Heart right ventricle (tissue), 16 donors: ENCODE measurements at regions not wholly inside any gene's neighbourhood (a gene's known extent, or its start where the extent isn't known, plus 50 kb on each side); places are given as distances from the start of the nearest gene placed in this dataset.

Source experiments
- ATAC-seq, 8 donors: fragments of 200-7000 bp; cut with Tn5 transposase; one replicate each; pipeline ENCODE4 v1.9.1; 2020; ENCODE audit warnings: mild to moderate bottlenecking in 8 of 8, moderate library complexity in 8 of 8, moderate number of reproducible peaks in 1 of 8
- DNase-seq, 2 donors: peaks; one replicate each; pipeline ENCODE4 v3.0.0-alpha.2; 2020
- H3K27ac ChIP-seq, 10 donors: fragments of 200-600 bp; sonication (generic) in 2 of 10; one replicate each; pipeline versions ENCODE4 v1.5.0 to v1.8.0; 2020 to 2022; ENCODE audit warnings: mild to moderate bottlenecking in 3 of 10
- H3K27me3 ChIP-seq, 7 donors: fragments of 200-600 bp; one replicate each; pipeline ENCODE4 v1.8.0; 2021 to 2022; ENCODE audit warnings: mild to moderate bottlenecking in 2 of 7
- H3K36me3 ChIP-seq, 9 donors: fragments of 200-600 bp; sonication (generic) in 1 of 9; one replicate each; pipeline versions ENCODE4 v1.5.0 to v1.8.0; 2020 to 2022; ENCODE audit warnings: mild to moderate bottlenecking in 2 of 9
- H3K4me1 ChIP-seq, 9 donors: fragments of 200-600 bp; sonication (generic) in 1 of 9; one replicate each; pipeline versions ENCODE4 v1.5.0 to v1.8.0; 2020 to 2022; ENCODE audit warnings: mild to moderate bottlenecking in 4 of 9
- H3K4me3 ChIP-seq, 10 donors: fragments of 200-600 bp; sonication (generic) in 2 of 10; one replicate each; pipeline versions ENCODE4 v1.5.0 to v1.8.0; 2020 to 2022; ENCODE audit warnings: mild to moderate bottlenecking in 7 of 10, moderate library complexity in 2 of 10
- H3K9me3 ChIP-seq, 11 donors: fragments of 200-600 bp in 10 of 11; sonication (generic) in 2 of 11; one replicate each; pipeline versions ENCODE4 v1.5.0 to v1.8.0; 2013 to 2022; ENCODE audit warnings: mild to moderate bottlenecking in 2 of 11, control low read depth in 1 of 11, moderate library complexity in 1 of 11
- CTCF ChIP-seq, 9 donors: fragments of 200-600 bp; sonication (generic) in 2 of 9; IDR thresholded peaks; one replicate each; pipeline versions ENCODE4 v1.5.0 to v1.8.0; 2021 to 2022; ENCODE audit warnings: antibody characterized with exemption in 9 of 9, mild to moderate bottlenecking in 5 of 9, moderate library complexity in 1 of 9
- WGBS, 2 donors: extraction: QIAGEN DNeasy Blood & Tissue Kit; methylation state at CpG; one replicate each; pipeline ENCODE4 v1.1.7; 2013; ENCODE audit warnings: inconsistent platforms in 1 of 2; 5-methylcytosine and 5-hydroxymethylcytosine counted together
- intact Hi-C, 10 donors: fragments of 100-400 bp; cut with DNase I; formaldehyde crosslinking; loops; one replicate each; pipeline versions ENCODE4 v1.11.1 to v1.14.2; 2022
- donor health status: Arrhythmogenic right ventricular cardiomyopathy.
- donor health status: ischemic (EF 13 %, LVEDD 7.1; RV severe dilation, severe dysfunction).
- donor health status: healthy with polysubstance abuse.
- donor health status: DM: no; HTN: yes; CAD: no.
- donor health status: DM: no; HTN: no; CAD: no.
- donor health status: ischemic (EF 25% LVEDD 6.9; RV normal size, moderate dysfunction).
- donor health status: ischemic (EF 25% LVEDD 5.7; RV mildly dilated, moderate dysfunction).
- donor health status: healthy.
- donor health status: DM: yes; HTN: yes; CAD: no.
- donor health status: Ischemic cardiomyopathy.
- donor health status: ischemic (EF 35%, LVEDD 5.7; RV mildly dilated, moderate dysfunction).
- donor health status: nonischemic (EF 11% LVEDD 7.7; RV severe dilation, severe dysfunction).
- donor health status: DM: yes; HTN: yes; CAD: no.
- donor health status: PGD.
- donor health status: ischemic (EF 29% LVEDD 5.4; RV normal size, mild dysfunction).
- donor health status: nonischemic (EF 23%, LVEDD 6.1; RV moderate dilation, normal function).

- intact Hi-C loops: no loop called here
- Histone ChIP-seq H3K36me3 (no peaks in the 10 kb centered on the region), H3K4me1 (no peaks in the 10 kb centered on the region), H3K4me3 (no peak overlapping the region), H3K27me3 (no peaks in the 10 kb centered on the region), H3K9me3 (peaks cover 0 to 4% (median 0%) of the 10 kb centered on the region in 11 donors), H3K27ac (no peak overlapping the region)
- no peak for TF ChIP-seq CTCF (IDR thresholded peaks at IDR 0.05)
- 88% methylated on average over 15 of the region's 15 CpGs for WGBS, 2 donors
- DNase-seq (no peak), ATAC-seq (no peak)
Measured at GRCh38 chr5:125612181-125612721, 811.0 kb upstream of the GRAMD2B start.

GRCh38 chr5:125612776-125613175 is 810.4 kb upstream of the GRAMD2B start:
- no peak for DNase-seq
- Histone ChIP-seq H3K36me3 (no peaks in the 10 kb centered on the region), H3K27me3 (no peaks in the 10 kb centered on the region), H3K4me3 (no peak overlapping the region), H3K4me1 (no peaks in the 10 kb centered on the region), H3K9me3 (peaks cover 0 to 4% (median 0%) of the 10 kb centered on the region in 11 donors), H3K27ac (no peak overlapping the region)
- TF ChIP-seq CTCF (IDR thresholded peaks at IDR 0.05): no peak
- ATAC-seq: peak in 3 of 8 donors; percentile 27 to 63 (median 33)
- intact Hi-C loops: no loop called here

- DNase-seq (no peak), ATAC-seq (no peak)
- Histone ChIP-seq H3K27me3 (no peaks in the 10 kb centered on the region), H3K27ac (no peak overlapping the region), H3K4me1 (no peaks in the 10 kb centered on the region), H3K4me3 (no peak overlapping the region), H3K9me3 (peaks cover 0 to 6% (median 0%) of the 10 kb centered on the region in 11 donors), H3K36me3 (no peaks in the 10 kb centered on the region)
- 91 to 100% methylated on average over 1 of the region's 1 CpG for WGBS, 2 donors
- intact Hi-C loops: no loop called here
- no peak for TF ChIP-seq CTCF (IDR thresholded peaks at IDR 0.05)
Measured at GRCh38 chr5:125630237-125630636, 793.0 kb upstream of the GRAMD2B start.

GRCh38 chr5:125633523-125633922 is 789.7 kb upstream of the GRAMD2B start:
- Histone ChIP-seq H3K4me3 (no peak overlapping the region), H3K27ac (no peak overlapping the region), H3K27me3 (no peaks in the 10 kb centered on the region), H3K4me1 (no peaks in the 10 kb centered on the region), H3K36me3 (no peaks in the 10 kb centered on the region), H3K9me3 (no peaks in the 10 kb centered on the region)
- ATAC-seq: no peak
- no peak for TF ChIP-seq CTCF (IDR thresholded peaks at IDR 0.05)
- 82 to 94% methylated on average over 1 of the region's 1 CpG for WGBS, 2 donors
- no peak for DNase-seq
- intact Hi-C loops: no loop called here
